ENCODE measurements at regions not wholly inside any gene's neighbourhood (a gene's known extent, or its start where the extent isn't known, plus 50 kb on each side); places are given as distances from the start of the nearest gene placed in this dataset.
A peak's percentile ranks its signal among the peaks of the same experiment; 100 is the strongest.
"Not testable (repeated sequence)": the region's sequence is repeated elsewhere in the genome, so short reads cannot be mapped to it uniquely, and the experiment has no call there.

GRCh38 chr1:148354913-148355308, 128.2 kb downstream of the PPIAL4G start:
- no peak for DNase-seq

- DNase-seq: no peak
Measured at GRCh38 chr1:148354284-148354912, 128.7 kb downstream of the PPIAL4G start.

DNA sequence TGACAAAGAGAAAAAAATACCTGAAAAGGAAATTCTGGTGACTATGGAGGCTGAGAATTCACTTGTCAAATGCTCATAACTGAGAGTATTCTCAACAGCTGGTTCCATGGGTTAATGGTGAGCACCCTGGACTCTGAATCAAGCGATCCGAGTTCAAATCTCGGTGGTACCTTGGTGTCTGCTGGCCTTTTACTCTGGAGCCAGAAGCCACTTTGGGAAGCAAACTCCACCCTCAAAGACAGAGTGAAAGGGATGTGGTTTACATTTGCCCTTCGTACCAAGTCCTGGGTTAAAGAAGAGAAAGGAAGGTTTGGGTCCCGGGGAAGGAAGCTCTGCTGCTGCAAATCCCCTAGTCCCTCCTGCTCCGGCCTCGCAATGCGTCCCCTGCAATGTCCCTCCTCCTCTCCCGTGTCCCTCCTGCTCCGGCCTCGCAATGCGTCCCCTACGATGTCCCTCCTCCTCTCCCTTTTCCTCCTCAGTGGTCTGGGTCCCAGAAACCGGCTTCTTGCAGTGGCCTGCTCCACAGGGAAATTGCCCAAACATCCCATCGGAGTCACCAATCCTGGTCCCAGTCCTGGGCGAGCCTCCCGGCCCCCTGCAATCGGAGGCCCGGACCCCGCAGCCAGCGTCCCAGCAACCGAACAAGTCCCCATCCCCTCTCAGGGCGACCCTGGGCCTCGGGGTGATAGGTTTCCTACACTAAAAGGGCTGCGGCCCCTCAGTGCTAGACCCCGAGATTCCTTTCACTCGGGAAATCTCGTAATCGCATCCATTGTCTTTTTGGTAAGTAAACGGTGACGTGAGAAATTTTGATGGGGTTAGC, 129.4 kb downstream of the PPIAL4G start:
- no peak for DNase-seq

GRCh38 chr1:148352470-148353053, 130.5 kb downstream of the PPIAL4G start:
- DNase-seq: no peak

DNA sequence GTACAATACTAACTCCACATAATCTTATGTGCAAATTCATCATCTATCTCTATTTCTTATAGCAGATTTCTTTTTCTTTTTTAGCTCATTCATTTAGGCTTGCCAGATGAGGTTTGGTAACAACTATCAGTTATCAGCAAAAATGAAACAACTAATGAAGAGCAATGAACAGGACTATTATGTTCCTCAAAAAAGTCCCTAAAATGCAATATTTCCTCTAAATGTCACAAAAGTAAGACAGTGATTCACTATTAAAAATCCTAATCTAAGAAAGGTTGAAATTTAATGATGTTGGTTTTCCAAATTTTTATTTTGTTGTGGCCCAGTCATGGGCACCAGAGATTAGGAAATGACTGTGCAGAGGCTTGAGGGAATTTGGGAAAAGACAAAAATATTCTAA, 135.3 kb downstream of the PPIAL4G start:
- DNase-seq: no peak

DNA sequence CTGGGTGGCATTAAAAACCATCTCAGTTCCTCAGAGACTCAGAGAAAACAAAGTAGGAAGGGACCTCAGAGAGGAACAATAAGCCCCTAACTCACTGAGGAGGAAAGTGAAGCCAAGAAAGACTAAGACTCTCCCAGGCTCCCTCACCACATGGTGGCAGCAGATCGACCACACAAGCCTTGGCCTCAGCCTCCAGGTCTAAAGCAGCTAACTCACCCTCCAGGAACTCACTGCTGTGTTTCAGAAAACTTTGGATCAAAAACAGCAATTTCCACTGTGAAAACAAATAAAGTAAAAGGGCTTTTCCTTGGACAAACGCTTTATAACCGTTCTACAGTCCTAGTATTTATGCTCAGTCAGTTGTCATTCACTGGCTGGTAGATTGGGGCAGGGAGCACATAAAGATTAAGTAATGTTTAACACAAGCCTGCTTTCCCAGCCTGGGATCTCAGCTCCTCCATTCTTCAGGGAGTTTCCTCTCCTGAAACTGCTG, 137.4 kb downstream of the PPIAL4G start:
- not testable (repeated sequence) for DNase-seq

GRCh38 chr1:148344651-148345050, 138.5 kb downstream of the PPIAL4G start:
- not testable (repeated sequence) for DNase-seq

GRCh38 chr1:148341729-148342128, 141.4 kb downstream of the PPIAL4G start:
- not testable (repeated sequence) for DNase-seq

- not testable (repeated sequence) for DNase-seq
Measured at GRCh38 chr1:148336121-148336918, 146.8 kb downstream of the PPIAL4G start.

GRCh38 chr1:148334339-148335130, 148.6 kb downstream of the PPIAL4G start:
- DNase-seq: peak; percentile 25 to 42

DNA sequence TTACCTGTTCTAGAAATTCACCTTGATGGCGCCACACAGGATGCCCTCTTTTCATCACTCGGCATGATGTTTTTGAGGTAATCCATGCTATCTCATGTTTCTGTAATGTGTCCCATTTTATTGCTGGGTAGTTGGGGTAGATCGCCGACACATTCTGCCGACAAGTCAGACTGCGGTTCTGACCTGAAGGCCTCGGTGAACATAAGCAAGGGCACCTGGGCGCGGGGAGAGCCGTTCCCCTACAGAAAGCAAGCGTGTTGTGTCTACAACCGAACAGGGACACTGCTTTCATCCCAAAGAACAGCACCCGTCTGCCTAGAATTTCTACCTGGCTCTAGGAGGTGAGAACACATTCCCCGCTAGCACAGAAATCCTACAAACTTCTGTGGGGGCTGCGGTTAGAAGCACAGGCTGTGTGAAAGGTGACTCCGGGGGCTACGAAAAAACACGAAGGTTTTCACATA, 149.2 kb downstream of the PPIAL4G start:
- no peak for DNase-seq

DNA sequence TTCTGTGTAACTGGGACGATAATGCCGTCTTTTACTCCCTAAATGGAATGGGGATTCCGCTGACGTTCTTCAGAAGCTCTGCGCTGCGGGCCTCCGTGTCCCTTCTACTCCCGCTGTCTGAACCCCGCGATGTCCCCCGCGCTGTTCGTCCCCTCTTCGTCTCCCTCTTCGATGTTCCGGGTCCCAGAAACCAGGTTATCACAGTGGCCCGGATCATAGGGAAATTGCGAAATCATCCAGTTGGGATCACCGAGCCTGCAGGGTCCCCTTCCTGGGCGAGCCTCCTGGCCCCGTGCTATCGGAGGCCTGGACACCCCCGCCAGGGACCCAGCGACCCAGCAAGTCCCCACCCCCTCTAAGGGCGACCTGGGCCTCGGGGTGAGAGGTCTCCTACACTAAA, 154.2 kb downstream of the PPIAL4G start:
- no peak for DNase-seq

GRCh38 chr1:148325031-148325430, 158.1 kb downstream of the PPIAL4G start:
- not testable (repeated sequence) for DNase-seq

GRCh38 chr1:148324465-148324864, 158.6 kb downstream of the PPIAL4G start:
- not testable (repeated sequence) for DNase-seq

- DNase-seq: not testable (repeated sequence)
Measured at GRCh38 chr1:148320079-148320478, 163.0 kb downstream of the PPIAL4G start.

DNA sequence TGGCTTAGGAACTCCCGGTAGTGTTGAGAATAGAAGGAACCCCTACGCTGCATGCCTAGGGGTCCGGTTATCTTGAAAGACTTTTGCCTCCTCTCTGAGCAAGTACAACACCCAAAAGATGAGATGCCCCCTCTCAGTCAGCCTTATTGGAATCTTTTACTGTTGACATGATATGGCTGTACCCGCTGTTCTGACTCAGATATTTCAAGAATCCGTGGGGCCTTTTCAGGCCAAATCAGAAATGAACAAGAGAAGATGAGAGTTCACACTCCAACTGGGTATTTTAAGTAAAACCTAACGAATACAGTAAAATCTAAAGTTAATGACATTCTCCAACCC, 164.2 kb downstream of the PPIAL4G start:
- no peak for DNase-seq

DNA sequence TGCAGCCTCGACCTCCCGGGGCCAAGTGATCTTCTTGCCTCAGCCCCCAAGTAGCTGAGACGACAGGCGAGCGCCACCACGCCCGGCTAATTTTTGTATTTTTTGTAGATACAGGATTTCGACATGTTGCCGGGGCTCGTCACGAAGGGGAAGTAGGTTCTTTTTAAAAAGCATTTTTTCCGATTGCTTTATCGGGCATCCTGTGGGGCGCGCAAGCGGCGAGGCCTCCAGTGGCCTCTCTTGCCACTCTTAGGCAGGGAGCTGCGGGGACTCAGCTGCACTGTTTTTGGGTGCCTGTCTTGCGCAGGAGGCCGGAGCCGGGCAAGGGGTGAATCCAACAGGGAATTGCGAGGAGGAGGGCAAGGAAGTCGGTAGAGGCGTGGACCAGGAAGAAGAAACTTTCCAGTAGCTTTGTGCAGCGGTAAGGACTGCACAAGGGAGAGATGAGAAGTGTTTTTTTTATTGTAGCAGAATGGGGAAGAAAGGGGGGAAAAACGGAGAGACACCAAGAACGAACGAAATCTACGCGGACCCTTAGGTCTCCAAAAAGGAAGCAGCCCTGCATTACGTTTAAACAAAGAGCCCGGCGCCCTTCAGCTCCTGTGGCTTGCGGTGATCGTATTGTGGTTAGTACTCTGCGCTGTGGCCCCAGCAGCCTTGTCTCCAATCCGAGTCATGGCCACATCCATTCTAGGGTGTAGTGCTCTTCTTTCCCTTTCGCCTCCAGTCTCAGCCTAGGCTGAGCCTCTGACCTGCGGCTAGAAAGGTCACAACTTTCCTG, 164.8 kb downstream of the PPIAL4G start:
- no peak for DNase-seq

GRCh38 chr1:148317288-148317985, 165.4 kb upstream of the NBPF11 start:
- DNase-seq: no peak

DNA sequence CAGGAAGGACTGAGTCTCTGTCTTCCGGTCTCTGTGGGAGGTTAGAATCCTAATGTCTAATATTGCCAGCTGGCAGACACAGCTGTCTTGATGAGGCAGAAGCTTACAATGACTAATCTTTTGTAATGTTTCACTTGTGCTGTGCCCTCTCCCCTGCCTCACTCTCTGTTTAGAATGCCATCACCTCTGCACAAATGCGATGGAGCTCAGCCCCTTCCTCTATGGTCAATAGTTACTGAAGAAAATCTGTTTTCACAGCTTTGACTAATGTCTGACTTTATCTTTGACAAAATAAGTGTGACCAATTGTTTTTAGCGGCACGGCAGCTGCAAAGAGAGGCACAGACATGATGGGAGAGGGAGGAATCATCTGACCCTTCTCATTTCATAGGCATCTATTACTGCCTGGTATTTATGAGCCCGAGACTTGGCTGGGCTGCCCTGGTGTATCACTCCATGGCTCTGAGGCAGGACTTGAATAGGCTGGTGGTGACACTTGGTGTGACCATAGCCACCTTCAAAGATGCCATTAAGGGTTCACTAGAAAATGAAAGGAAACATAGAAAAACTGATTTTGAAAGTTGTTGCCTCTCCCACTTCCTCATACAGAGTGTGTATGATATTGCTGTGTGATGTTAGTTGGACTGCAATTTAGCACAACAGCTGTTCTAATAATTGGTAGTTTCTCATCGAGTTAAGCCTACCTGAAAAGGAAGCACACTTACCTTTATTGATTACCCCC, 163.2 kb upstream of the NBPF11 start:
- no peak for DNase-seq

GRCh38 chr1:148310807-148311206, 158.7 kb upstream of the NBPF11 start:
- no peak for DNase-seq

Measured in hippocampal formation (tissue), 2 donors.